HG03196 (cell line): ENCODE measurements at regions not wholly inside any gene's neighbourhood (a gene's known extent, or its start where the extent isn't known, plus 50 kb on each side); places are given as distances from the start of the nearest gene placed in this dataset.
"Not testable (repeated sequence)": the region's sequence is repeated elsewhere in the genome, so short reads cannot be mapped to it uniquely, and the experiment has no call there.

Experiments
- ATAC-seq: cut with Tn5 transposase; IDR thresholded peaks from one replicate; pipeline ENCODE4 v1.9.1; 2021; ENCODE audit not compliant: unreplicated experiment

DNA sequence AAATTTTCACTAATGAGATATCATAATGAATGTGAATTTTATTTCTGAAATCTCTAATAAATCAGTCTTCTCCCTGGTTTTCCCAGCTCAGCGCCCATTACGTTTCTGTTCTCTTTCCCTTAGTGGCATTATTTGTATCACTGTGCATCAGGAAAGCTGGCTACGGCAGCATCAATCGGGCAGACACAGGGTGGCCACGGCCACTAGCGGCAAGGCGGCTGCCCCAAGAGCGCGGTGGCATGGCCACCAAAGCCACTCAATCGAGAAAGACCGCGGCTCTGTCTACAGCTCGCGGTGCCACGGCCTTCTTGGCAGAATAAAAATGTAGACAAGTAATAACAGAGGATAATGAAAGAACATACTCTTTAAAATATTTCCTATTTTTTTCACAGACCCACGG, 168.0 kb downstream of the RPIA start:
- ATAC-seq = no peak

- no peak for ATAC-seq
Measured at GRCh38 chr2:88860421-88861075, 169.1 kb downstream of the RPIA start.

DNA sequence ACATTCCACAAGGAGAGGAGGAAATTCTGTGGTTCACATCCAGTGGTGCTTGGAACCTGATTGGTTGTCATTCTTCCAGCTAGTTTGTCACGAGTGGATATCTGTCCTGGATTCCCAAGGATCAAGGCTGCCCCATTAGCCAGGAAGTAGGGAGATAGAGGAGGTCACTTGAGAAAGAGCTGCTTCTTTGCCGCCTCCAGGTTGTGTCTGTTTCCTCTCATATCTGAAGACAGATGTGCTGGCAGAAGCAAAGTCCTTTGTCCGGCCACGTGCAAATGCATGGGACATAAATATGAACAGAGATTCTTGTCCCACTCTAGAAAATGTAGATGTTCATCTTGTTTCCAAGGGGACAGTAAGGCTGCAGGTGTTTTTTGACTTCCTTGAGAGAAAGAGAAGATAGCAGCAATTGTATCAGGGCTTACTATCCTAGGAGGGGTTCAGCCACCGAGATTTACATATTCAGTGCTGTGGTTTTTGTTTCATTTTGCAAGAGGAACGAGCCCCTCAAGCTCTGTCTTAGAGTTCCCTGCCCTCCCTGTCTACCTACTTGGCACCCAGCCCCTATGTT, 174.4 kb downstream of the RPIA start:
- peak; percentile 56 for ATAC-seq

GRCh38 chr2:88866756-88867155, 175.3 kb downstream of the RPIA start:
- ATAC-seq = no peak

DNA sequence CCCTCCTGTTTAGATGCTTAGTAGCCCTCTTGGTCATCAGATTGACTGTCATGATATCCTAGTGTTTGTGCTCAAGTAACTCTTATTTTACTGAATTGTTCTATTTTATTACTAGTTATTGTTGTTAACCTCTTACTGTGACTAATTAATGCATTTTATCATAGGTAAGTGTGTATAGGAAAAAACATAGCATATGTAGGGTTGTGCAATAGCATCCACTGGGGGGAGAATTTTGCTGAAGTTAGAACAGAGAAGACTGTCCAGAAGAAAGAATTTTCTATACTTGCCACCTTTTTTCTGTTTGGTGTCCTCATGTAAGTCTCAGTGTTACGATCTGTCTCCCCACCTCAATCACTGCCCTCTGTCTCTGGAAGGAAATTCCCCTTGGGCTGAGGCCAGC, 177.4 kb downstream of the RPIA start:
- no peak for ATAC-seq

DNA sequence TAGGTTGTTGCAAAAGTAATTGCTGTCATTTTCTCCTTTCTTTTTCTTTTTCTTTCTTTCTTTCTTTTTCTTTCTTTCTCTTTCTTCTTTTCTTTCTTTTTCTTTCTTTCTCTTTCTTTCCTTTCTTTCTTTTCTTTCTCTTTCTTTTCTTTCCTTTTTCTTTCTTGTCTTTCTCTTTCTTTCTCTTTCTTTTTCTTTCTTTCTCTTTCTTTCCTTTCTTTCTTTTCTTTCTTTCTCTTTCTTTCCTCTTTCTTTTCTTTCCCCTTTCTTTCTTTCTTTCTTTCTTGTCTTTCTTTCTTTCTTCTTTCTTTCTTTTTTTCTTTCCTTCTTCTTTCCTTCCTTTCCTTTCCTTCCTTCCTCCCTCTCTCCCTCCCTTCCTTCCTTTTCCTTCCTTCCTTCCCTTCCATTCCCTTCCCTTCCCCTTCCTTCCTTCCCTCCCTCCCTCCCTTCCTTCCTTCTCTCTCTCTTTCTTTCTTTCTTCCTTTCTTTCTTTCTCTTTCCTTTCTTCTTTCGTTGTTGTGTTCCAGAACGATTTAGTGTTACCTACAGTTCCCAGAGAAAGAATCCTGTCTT, 178.9 kb downstream of the RPIA start:
- no peak for ATAC-seq

DNA sequence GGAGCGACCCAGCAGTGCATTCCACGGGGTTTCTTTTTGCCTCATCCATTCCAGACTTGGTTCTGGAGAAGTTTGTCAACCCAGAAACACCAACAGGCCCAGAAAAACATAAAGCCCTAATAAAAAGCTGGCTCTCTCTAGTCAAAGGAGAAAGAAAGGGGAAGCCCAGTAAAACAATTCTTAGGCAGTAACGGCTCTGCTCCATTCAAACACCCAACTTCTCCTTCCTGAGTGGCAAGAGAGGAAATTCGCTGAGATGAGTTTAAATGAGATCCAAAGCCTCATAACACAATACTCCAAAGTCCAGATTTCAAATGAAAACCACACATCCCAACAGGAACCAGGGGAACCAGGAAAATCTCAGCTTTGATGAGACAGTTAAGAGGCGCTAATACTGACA, 179.9 kb downstream of the RPIA start:
- no peak for ATAC-seq

DNA sequence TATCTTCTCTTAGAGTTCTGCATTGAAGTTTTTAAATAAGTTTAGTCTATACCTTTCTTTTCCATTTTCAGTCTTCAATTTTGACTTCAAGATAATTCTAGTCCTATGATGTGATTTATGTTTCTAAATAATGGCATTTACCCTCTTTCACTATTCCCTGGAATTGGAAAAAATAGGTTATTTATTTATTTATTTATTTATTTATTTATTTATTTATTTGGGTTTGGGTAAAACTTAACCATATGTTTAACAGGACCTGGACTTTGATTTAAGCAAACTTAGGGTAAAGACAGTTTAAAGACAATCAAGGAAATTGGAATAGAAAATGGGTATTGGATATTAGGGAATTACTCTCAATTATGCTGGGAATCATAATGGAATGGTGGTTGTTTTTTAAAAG, 182.1 kb downstream of the RPIA start:
- ATAC-seq = no peak

- ATAC-seq = no peak
Measured at GRCh38 chr2:88874063-88874657, 182.7 kb downstream of the RPIA start.

DNA sequence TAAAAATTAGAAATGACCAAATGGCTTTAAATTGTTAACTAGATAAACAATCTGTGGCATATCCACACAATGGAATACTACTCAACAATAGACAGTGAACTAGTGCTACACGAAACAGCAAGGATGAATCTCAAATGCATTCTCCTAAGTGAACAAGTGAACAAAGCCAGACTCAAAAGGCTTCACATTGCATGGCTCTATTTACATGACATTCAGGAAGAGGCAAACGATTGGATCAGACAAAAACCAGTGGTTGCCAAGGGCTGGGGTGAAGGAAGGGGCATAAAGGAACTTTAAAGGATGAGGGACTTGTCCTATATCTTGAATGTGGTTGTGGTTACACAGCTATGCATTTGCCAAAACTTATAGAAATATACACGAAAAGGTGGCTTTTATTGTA, 184.3 kb downstream of the RPIA start:
- no peak for ATAC-seq

GRCh38 chr2:88880441-88880953, 189.0 kb downstream of the RPIA start:
- no peak for ATAC-seq

GRCh38 chr2:88885275-88885674, 193.8 kb downstream of the RPIA start:
- ATAC-seq = peak; percentile 66

GRCh38 chr2:88885679-88886416, 194.4 kb downstream of the RPIA start:
- ATAC-seq = peak; percentile 51

DNA sequence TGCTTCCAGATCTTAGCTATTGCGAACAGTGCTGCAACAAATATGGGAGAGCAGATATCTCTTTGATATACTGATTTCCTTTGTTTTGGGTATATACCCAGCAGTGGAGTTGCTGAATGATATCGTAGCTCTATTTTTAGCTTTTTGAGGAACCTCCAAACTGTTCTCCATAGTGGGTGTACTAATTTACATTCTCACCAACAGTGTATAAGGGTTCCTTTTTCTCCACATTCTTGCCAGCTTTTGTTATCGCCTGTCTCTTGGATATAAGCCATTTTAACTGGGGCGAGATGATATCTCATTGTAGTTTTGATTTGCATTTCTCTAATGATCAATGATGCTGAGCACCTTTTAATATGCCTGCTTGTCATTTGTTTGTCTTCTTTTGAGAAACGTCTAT, 196.0 kb downstream of the RPIA start:
- ATAC-seq = not testable (repeated sequence)

GRCh38 chr2:88892207-88892606, 200.7 kb downstream of the RPIA start:
- no peak for ATAC-seq

DNA sequence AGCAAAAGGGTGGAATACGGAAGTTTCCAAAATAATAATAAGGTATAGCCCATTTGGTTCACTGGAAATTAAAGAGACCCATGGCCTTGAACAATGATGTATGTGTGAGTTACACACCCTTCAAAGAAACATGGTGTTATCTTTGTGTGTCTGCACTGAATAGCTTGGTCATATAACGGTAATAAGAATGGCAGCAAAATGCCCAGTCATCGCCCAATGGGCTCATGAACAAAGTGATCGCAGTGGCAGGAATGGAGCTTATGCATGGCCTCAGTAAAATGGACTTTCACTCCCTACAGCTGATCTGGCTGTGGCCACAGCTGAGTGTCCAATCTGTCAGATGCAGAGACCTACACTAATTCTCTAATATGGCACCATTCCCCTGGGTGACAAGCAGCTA, 201.3 kb downstream of the RPIA start:
- no peak for ATAC-seq

GRCh38 chr2:88896971-88897370, 205.5 kb downstream of the RPIA start:
- no peak for ATAC-seq

DNA sequence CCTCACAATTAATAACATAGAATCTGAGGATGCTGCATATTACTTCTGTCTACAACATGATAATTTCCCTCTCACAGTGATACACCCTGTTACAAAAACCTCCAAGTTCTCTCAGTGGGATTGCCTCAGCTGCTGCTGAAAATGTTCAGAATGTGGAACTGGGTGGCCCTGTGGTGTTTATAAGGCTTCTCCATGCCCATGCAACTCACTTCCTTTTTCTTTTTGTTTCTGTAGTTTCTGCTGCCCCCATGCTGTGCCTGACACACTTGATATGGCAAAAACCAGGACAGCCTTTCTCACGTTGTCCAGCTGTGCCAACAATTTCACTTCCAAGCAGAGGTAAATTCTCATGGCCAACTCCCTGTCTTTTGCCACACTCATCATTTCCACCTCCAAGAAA, 206.2 kb downstream of the RPIA start:
- no peak for ATAC-seq

GRCh38 chr2:88903749-88904353, 212.4 kb downstream of the RPIA start:
- no peak for ATAC-seq

DNA sequence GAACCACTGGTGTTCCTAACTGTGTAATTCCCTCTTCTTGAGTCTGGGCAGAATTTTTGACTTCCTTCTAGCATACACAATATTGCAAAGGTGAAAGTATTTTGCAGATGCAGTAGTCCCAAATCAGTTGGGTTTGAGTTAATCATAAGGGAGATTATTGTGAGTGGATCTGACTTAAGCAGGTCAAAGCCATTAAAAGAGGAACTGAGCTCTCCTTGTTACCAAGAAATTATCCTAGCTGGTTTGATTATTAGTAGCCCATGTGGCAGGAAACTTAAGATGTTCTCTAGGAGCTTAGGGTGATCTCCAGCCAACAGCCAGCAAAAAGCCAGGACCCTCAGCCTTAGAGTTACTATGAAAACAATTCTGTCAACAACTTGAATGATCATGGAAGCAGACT, 221.8 kb downstream of the RPIA start:
- ATAC-seq = no peak

DNA sequence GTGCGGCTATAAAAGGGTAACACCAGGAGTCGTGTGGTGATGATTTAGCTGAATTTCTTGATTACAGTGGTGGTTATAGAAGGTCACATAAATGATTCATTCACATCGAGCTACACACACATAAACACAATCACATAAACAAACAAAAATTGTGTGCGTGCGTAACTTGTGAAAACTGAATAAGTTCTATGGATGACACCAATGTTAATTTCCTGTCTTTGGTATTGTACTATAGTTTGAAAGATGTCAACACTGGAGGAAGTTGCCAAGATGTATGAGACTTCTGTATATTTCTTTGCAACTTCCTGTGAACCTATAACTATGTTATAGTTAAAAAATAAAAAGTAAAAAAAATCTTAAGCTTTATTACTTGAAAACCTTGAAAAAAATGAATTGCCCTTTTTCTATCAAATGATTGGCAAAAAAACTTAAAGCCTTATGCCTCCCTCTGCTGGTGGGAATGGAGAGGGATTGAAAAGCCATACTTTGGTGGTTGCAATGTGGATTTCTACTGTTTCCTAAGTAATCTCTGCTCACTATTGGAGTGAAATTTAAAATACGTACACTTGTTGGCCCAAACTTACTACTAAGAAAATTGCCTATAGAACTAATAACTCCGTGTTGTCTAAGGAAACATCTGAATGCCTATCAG, 227.7 kb downstream of the RPIA start:
- no peak for ATAC-seq
